CD4-positive, alpha-beta T cell treated with Interleukin-12 subunit alpha and Interleukin-12 subunit beta, for 1 hour (primary cell): ENCODE measurements at regions not wholly inside any gene's neighbourhood (a gene's known extent, or its start where the extent isn't known, plus 50 kb on each side); places are given as distances from the start of the nearest gene placed in this dataset.
"Not testable (repeated sequence)": the region's sequence is repeated elsewhere in the genome, so short reads cannot be mapped to it uniquely, and the experiment has no call there.

Experiments used
- DNase-seq: peaks from one replicate; pipeline ENCODE4 v3.0.0-alpha.2; 2020

DNA sequence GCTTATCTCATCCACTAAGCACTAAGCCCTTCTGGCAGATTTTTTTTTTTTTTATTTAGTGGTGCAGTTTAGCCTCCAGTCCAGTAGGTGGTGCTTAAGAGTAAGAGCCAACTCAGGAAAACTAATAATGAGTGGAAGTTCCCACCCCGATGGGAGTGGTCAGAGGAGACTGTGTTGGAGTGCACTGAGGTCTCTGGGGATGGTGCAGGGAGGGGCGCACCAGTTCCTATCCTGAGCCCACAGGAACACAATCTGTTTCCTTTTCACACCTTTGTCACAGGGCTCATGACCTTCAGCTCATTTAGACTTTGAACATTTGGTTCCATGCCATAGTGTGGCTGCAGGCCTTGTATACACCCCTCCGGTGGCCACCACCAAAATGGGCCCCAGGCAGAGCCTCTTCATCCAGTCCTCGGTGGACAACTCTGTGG is 367.4 kb downstream of the SPRY2 start:
- DNase-seq, result no peak

DNA sequence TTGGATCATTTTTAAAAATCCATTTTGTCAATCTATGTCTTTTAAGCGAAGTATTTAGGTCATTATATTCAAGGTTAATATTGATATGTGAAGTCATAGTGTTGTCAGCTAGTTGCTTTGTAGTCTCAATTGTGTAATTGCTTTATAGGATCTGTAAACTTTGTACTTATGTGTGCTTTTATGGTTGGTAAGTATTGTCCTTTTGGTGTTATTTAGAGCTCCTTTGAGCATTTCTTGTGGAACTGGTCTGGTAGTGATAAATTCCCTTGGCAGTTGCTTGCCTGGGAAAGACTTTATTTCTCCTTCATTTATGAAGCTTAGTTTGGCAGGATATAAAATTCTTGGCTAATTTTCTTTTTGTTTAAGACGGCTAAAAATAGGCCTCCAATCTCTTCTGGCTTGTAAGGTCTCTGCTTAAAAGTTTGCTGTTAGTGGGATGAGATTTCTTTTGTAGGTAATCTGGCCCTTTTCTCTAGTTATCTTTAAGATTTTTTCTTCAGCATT is 368.8 kb downstream of the SPRY2 start:
- no peak for DNase-seq

DNA sequence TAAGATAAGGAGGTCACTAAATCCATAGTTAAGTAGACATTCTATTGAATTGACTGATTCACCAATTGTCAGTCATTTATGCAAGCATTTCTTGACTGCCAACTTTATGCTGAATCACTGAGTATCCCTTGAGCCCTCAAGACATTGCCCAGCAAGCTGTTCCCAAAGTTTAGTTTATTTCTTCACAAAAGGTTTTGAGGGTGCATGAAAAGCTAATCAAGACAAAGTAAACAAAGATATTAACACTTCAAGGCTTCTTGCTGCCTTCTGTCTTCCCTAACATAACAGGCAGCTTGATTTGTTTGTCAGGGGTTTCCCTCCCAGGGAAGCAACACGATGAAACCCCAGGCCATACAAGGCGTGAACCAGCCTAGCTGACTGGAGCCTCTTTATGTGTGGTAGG is 374.4 kb downstream of the SPRY2 start:
- no peak for DNase-seq

DNA sequence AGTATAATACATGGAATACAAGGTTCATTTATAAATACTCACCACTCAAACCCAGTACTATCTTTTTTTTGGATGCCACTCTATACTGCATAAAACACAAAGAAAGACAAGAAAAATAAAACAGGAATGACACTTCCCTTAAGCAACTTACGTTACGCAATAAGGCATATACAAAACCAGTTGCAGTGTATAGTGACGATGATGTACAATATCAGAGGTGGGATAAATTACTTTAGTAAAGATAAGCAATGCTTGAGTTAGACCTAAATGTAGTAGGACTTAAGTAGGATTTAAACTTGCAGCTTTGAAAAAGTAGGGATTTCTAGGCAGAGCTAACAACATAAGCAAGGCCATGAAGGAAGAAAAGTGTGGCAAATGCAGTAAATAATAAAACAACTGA is 374.9 kb downstream of the SPRY2 start:
- no peak for DNase-seq

DNA sequence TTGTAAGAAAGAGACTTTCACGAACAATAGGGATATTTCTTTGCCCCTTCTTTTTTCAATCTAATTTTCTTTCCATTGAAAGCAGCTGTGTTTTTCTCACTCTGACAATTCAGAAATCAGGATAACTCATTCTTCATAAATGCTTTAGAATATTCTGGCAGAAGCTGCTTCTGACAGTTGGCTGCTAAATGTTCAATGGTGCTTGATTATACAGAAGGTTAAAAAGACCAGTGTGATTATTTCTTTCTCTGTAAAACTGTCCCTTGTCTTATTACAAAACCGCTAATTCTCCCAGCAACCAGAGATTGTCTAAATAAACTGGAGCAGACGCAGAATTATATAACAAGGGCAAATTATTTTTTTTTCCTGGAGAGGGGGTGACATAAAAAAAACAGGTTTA is 394.4 kb downstream of the SPRY2 start:
- DNase-seq, result no peak

DNA sequence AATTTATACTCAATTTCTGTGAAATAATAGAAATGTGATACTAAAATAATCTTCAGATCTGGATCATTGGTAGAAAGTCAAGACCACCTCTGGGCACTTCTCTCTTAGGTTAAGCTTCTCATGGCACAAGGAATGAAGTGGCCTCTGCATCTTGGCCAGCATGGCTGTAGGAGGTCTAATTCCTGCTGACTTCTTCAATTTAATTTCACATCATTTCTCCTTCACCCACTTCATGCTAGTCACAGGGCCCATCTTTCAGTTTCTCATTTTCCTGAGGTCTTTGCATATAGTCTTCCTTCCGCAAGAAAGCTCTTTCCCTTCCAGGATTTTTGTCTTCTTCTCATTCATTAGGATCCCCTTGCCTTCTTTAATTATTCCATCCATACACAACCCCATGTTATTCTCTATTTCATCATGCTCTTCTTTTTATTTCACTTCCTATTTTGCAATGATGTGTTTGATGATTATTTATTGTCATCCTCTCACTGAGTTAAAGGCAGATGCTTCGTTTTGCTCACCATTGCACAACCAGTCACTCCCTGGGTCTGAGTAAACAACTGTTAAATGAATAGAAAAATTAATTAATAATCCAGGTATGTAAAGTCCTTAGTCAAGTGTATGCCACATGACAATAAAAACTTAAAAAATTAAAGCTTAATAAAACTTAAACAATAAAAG is 397.4 kb downstream of the SPRY2 start:
- no peak for DNase-seq

DNA sequence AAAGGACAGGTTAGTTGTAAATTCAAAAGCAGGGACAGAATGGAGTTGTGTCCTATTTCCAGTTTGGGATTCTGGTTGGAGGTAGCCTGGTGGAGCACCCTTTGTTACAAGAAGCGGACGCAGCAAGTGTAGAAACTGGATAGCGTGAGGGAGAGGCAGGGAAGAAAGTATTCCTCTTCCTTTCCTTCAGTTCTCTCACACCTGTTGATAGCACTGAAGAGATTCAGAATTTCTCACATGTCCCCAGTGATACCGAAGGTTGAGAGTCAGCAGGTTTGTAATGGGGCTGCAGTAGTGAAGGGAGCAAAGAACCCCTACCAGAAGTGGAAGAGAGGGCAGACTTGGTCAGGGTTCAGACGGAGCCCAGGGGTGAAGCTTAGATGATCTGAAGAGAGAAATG is 399.2 kb downstream of the SPRY2 start:
- no peak for DNase-seq

DNA sequence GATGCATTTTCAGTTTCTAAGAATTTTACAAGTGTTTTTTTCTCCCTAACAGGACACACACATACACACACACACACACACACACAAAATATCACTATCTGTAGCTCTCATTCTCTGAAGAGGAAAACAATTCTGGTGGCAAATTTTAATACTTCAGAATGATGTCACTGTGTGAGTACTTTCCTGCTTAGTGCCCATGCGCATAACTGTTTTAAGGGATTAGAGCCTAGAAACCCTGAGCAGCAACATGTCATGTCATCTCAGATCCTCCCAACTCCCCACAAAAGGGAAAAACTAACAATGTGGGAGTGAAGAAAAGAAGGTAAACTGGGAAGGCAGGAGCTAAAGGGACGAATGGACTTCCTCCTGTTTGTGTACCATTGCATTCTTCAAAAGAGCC is 401.2 kb downstream of the SPRY2 start:
- no peak for DNase-seq

DNA sequence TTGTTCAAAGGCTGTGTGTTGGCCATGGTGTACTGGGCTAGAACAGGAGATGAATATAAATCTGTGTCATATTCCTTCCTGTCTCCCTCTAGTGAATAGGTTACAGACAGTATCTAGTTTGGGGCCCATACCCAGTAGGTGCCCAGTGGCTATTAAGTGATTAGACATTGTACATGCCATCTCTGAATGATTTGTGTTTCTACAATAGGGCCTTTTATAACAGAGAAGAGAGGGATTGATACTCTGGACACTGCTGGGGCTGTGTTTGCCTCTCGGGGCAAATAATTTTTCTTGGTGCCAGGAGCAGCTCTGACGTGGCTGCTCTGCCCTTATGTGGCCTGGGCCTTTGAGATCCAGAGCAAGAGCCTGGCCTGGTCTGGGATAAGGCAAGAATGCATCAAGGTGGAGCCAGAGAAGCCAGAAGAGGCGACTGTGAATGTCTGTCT is 403.1 kb downstream of the SPRY2 start:
- DNase-seq, result no peak

DNA sequence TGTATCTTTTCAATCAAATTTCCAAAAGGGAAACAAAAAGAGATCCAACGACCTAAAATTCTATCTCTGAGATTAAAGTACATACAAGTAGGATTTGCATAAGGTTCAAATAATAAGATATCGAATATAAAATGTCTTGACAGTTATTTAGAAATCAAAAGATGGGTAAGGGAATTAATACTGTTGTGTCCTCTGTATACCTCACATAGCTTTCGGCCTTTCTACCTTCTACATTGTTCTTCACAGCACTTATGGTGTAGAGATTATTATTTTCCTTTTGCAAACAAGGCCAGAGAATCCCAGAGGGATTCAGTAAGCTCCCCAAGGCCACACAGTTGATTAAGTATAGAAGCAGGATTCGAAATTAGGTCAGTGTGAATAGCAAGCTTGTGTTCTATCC is 403.6 kb downstream of the SPRY2 start:
- DNase-seq, result no peak

DNA sequence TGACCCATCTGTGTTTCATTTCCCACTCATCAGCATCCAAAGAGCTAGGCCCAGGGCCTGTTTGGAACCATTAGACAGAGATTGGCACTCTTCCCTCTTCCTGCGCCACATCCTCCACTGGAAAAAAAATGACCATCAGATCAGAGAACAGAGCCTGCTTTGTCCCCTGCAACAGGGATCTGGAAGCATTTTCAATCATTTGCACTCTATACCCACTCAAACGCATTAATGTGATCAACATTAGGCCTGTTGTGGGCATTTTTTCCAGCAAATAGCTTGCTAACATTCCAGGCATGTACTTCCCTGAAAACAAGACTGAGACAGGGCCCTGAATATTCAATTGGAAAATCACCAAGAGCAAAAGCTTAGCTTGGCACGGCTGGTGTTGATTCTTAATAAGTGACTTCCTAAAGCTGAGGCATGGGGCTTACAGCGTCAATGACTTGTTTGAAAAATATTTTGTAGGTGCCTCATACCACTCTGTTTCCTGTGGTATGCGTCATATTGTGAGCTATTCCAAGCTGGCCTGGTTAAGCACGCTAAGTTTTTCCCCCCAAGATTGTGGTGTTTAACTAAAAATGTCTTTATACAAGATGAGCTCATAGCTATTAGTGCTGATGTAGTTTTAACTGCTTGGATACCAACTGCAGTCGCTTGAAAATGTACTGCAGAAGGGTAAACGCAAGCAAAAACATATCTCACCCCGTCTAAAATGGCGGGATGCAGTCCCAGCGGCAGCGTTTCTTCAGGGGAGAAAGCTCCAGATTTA is 404.4 kb downstream of the SPRY2 start:
- no peak for DNase-seq

DNA sequence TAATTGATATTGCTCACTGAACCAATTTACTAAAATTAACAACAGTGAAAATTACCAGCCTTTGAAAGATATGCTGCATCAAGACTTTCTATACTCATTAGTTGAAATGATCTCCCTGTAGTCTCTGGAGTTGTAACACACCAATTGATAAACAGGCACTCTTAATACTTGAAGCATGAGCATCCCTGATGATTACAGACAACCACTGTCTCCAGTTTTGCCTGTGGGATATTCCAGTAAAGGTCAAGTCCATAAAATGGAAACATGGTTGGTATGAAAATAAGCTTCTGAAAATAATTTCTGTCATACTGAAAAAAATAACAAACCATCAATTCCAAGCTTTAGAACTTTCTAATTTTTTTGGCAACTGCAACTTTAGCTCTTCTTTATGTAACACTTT is 405.8 kb downstream of the SPRY2 start:
- no peak for DNase-seq

DNA sequence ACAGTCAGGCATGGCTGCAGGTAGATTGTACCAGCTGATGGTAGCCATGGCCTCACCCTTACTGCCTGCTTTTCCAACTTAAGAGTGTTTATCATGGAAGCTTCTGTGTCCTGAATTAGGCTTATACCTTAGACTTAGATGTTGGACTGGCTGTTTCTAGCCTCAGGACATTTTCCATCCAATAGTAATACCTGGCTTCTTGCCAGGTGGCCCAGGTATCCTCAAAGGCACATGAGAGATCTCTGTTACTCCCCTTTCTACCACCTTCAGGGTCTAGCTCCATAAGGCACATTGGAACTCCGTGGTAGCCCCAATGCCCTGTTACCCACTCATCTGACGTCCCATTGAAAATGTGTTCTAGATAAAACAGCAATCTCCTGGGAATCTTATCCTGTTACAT is 407.5 kb downstream of the SPRY2 start:
- no peak for DNase-seq

DNA sequence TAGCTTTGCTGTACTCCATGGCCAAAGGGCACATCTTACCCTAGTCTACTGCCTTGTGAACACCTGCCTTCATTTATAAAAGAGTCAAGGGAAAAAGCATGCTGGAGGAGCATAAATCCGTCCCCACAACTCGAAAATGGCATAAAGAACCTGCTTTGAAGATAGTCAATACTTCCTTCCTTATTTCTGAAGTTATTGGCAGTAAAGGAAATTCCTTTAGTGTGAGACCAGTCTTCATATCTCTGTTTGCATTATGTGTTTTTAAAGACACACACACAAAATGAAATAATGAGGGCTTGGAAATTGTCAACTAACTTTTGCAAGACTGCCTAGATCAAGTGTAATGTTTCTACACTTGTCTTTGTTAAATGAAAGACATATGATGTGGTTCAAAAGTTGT is 408.4 kb downstream of the SPRY2 start:
- no peak for DNase-seq

DNA sequence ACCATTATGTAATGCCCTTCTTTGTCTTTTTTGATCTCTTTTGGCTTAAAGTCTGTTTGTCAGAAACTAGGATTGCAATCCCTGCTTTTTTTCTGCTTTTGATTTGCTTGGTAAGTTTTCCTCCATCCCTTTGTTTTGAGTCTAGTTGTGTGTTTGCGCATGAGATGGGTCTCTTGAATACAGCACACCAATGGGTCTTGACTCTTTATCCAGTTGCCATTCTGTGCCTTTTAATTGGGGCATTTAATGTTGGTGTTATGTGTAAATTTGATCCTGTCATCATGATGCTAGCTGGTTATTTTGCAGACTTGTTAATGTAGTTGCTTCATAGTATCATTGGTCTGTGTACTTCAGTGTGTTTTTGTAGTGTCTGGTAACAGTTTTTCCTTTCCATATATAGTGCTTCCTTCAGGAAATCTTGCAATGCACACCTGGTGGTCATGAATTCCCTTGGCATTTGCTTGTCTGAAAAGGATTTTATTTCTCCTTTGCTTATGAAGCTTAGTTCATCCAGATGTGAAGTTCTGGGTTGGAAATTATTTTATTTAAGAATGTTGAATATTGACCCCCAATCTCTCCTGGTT is 416.9 kb downstream of the SPRY2 start:
- DNase-seq, result not testable (repeated sequence)

DNA sequence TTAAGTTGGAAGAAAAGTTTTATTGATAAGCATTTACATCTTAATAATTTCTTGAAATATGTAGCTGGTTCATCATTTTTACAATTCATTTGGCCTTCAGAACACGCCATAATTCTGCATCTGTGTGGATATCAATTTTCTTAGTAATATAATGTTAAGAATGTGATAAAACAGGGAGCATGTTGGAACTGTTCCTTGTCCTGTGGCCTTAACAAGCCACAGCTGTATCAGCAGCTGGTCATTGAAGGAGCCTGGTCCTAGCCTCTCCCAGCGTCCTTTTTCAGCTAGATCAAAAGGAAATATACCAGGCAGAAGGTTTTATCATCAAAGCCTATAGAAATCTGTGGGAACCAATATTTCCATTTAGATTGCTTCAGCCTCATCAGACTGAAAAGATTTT is 421.8 kb downstream of the SPRY2 start:
- DNase-seq, result no peak

DNA sequence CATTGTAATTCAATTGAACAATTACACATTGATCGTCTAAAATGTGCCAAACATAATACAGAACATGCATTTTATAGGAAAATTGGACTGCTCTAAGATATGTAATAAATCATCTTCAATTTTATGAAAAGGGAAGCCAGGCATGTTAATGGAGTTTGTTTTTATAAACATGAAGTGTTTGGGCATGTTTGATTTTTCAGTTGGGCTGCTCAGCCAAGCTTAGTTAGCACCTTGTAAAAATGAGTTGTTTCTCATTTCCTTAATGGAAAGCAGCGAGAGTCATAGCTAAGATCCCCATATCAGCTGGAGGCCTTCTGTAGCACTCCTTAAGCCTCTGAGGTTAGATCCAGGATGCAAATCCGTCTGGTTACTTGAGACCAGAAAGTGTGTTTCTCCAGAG is 422.3 kb downstream of the SPRY2 start:
- no peak for DNase-seq

DNA sequence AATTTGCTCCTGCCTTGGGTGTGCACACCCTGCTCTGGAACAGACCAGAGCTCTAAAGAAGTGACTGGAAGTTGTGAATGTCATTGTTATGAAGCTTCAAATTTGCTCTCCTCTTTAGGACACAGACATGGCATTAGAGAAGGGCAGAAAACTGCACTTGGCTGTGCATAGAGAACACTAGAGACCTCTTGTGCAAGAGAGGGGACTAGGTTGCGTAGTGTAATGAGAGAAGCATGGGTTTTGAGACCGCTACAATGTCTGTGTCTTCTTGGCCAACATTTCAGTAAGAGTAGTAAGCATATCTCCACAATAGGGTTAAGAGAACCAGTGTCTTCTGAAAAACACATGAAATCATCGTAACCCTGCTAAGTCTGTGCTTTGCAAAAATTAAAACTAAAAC is 423.3 kb downstream of the SPRY2 start:
- no peak for DNase-seq

DNA sequence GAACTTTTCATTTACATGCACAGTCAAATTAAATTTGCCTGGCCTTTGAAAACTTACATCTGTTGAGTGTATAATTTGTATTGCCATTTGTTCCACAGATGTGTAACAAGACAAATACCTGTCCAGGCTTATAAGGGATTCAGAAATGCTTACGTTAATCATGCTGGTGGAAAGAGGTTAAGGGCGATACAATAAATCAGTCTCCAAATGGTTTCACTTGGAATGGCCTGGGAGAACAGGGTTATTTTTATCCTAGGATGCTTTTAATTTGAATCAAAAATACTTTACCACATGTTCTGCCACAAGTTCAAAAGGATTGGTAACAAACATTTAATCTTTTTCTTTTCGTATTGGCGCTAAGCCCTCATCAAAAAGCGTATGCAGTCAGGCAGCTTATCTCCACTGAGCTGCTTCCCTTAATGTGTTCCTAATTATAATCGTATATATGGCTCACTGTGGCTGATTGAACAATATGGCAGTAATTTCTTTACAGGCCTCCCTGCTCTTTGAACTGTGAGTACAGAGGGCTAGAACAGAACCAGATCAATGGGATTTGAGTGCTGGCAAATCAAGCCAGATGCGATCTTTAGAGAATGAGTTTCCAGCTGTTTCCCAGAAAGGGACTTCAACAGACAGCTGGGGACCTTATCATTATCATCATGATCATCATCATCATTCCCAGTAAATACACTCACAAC is 425.7 kb downstream of the SPRY2 start:
- no peak for DNase-seq

DNA sequence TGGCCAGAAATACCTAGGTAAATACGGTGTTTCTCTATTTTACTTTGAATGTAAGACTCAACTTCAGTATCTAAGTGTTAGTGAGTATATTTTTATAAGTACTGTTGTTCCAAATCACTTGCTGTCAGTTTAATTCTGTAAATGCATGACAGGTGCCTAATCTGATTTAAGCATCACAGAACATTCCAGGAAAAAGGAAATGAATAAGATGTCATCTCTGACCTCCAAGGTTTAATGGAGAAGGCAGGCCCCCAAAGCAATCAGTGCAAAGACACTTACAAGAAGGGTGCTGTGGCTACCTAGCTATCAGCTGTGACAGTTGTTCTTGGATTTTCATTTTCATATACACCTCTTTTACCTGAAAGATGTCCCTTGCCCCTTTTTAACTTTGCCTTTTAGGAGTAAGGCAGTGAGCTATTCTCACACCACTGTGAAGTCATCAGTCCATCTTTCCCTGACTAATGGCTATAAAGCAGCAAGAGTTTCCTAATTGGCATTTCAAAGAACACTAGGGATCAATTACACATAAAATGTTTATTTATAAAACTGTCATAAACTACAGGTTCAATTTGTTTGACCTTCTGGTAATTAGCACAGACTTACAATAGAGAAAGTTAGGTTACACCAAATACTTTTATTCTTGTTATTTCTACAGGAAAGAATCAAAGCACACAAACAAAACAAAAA is 427.6 kb downstream of the SPRY2 start:
- no peak for DNase-seq

DNA sequence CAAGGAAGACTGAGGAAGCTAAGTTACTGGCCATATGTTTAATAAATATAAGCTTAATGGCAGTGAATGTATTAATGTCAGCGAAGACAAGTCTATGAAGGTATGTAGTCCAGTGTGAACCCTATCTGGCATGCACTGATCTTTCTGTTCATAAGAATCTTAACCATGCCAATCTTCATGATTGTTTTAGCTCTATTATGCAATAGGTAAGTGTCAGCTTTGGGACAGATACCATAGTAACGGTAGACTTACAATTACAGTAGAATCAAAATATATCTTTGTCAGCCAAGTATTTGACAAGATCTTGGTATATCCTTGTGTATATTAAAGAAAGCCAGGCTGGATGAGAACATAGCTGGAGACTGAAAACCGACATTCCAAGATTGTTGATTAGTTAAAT is 428.5 kb downstream of the SPRY2 start:
- DNase-seq, result no peak

DNA sequence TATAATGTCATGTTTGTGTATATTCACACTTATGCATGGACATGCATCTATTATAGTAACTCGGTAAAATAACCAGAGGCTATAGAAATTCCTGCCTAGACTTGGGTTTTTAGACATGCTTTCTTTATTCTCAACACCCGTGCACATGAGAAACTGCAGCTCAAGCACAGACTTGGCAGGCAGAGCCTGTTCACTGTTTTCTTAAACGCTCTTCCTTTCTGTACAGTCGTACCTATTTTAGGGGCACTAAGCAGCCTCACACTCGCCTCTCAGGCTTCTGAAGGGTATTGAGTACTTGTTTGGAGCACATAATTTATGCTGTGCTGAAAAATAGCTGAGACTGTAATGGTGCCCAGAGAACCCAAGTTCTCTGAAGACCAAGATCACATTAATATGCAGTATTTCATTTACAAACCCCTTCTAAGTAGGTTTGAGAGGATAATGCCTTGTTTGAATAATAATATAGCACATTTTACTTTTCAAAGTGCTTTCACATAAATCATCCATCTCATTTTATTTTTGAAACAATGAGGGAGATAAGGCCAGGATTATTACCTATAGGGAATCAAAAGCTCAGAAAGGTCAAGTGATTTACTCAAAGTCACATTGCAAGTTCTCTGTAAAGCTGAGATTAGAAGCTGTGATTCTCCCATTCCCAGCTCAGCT is 429.9 kb downstream of the SPRY2 start:
- no peak for DNase-seq
